ENCODE measurements at regions not wholly inside any gene's neighbourhood (a gene's known extent, or its start where the extent isn't known, plus 50 kb on each side); places are given as distances from the start of the nearest gene placed in this dataset.

- TF ChIP-seq CTCF (IDR thresholded peaks at IDR 0.05) (no peak), POLR2A (IDR thresholded peaks at IDR 0.05) (no peak)
- no peaks in the 10 kb centered on the region for H3K27me3 ChIP-seq
- WGBS, 2 donors = 81 to 93% methylated on average over 4 of the region's 4 CpGs
- H3K27ac ChIP-seq = no peak overlapping the region
- no peaks in the 10 kb centered on the region for H3K9me3 ChIP-seq
- H3K4me1 ChIP-seq = no peaks in the 10 kb centered on the region
- no peak for DNase-seq
- no peaks in the 10 kb centered on the region for H3K36me3 ChIP-seq
- no peak overlapping the region for H3K4me3 ChIP-seq
- intact Hi-C loops (cut with DNase I) = no loop called here
Observed at GRCh38 chr10:20633714-20634113, 263.4 kb downstream of the NEBL start.

- Histone ChIP-seq H3K9me3 (no peaks in the 10 kb centered on the region), H3K4me1 (no peaks in the 10 kb centered on the region), H3K27ac (no peak overlapping the region), H3K36me3 (no peaks in the 10 kb centered on the region), H3K4me3 (no peak overlapping the region), H3K27me3 (no peaks in the 10 kb centered on the region)
- WGBS, 2 donors = 70 to 71% methylated on average over 2 of the region's 2 CpGs
- no peak for DNase-seq
- TF ChIP-seq POLR2A (IDR thresholded peaks at IDR 0.05) (no peak), CTCF (IDR thresholded peaks at IDR 0.05) (no peak)
- intact Hi-C loops (cut with DNase I) = no loop called here
Observed at GRCh38 chr10:20632696-20633095, 264.4 kb downstream of the NEBL start.

GRCh38 chr10:20631229-20631628 is 265.9 kb downstream of the NEBL start:
- Histone ChIP-seq H3K4me1 (no peaks in the 10 kb centered on the region), H3K4me3 (no peak overlapping the region), H3K36me3 (no peaks in the 10 kb centered on the region), H3K27ac (no peak overlapping the region), H3K9me3 (no peaks in the 10 kb centered on the region), H3K27me3 (no peaks in the 10 kb centered on the region)
- 83 to 100% methylated on average over 1 of the region's 1 CpG for WGBS, 2 donors
- DNase-seq = no peak
- intact Hi-C loops (cut with DNase I) = no loop called here
- TF ChIP-seq CTCF (IDR thresholded peaks at IDR 0.05) (no peak), POLR2A (IDR thresholded peaks at IDR 0.05) (no peak)

- no peaks in the 10 kb centered on the region for H3K4me1 ChIP-seq
- H3K4me3 ChIP-seq = no peak overlapping the region
- intact Hi-C loops (cut with DNase I) = no loop called here
- WGBS, 2 donors = 29 to 38% methylated on average over 1 of the region's 1 CpG
- H3K27ac ChIP-seq = no peak overlapping the region
- no peaks in the 10 kb centered on the region for H3K36me3 ChIP-seq
- DNase-seq = no peak
- H3K27me3 ChIP-seq = no peaks in the 10 kb centered on the region
- H3K9me3 ChIP-seq = no peaks in the 10 kb centered on the region
- no peak for TF ChIP-seq CTCF (IDR thresholded peaks at IDR 0.05)
- TF ChIP-seq POLR2A (IDR thresholded peaks at IDR 0.05) = no peak
Observed at GRCh38 chr10:20630092-20630643, 266.9 kb downstream of the NEBL start.

- Histone ChIP-seq H3K27me3 (no peaks in the 10 kb centered on the region), H3K27ac (no peak overlapping the region), H3K4me3 (no peak overlapping the region), H3K4me1 (no peaks in the 10 kb centered on the region), H3K9me3 (no peaks in the 10 kb centered on the region), H3K36me3 (no peaks in the 10 kb centered on the region)
- TF ChIP-seq CTCF (IDR thresholded peaks at IDR 0.05) (no peak), POLR2A (IDR thresholded peaks at IDR 0.05) (no peak)
- no peak for DNase-seq
- intact Hi-C loops (cut with DNase I) = no loop called here
- 57 to 59% methylated on average over 3 of the region's 3 CpGs for WGBS, 2 donors
Observed at GRCh38 chr10:20627946-20628507, 269.1 kb downstream of the NEBL start.

Measured in esophagus squamous epithelium (tissue), 5 donors.